ENCODE measurements at regions not wholly inside any gene's neighbourhood (a gene's known extent, or its start where the extent isn't known, plus 50 kb on each side); places are given as distances from the start of the nearest gene placed in this dataset.

DNA sequence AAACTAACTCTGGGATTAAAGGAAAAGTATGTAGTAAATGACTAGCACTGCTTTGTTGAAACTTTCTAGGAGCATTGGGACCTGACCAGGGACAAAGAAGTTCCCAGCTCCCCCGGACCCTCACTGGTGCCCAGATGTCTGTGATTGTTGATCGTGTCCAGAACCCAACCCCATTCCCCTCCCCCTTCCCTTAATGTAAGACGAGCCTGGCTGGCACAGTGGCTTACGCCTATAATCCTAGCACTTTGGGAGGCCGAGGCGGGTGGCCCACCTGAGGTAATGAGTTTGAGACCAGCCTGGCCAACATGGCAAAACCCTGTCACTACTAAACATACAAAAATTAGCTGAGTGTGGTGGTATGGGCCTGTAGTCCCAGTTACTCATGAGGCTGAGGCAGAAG, 750.3 kb downstream of the CBLN4 start:
- TF ChIP-seq, protein P1, sequence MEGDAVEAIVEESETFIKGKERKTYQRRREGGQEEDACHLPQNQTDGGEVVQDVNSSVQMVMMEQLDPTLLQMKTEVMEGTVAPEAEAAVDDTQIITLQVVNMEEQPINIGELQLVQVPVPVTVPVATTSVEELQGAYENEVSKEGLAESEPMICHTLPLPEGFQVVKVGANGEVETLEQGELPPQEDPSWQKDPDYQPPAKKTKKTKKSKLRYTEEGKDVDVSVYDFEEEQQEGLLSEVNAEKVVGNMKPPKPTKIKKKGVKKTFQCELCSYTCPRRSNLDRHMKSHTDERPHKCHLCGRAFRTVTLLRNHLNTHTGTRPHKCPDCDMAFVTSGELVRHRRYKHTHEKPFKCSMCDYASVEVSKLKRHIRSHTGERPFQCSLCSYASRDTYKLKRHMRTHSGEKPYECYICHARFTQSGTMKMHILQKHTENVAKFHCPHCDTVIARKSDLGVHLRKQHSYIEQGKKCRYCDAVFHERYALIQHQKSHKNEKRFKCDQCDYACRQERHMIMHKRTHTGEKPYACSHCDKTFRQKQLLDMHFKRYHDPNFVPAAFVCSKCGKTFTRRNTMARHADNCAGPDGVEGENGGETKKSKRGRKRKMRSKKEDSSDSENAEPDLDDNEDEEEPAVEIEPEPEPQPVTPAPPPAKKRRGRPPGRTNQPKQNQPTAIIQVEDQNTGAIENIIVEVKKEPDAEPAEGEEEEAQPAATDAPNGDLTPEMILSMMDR (IDR thresholded peaks at IDR 0.05; ENCODE audit: poor library complexity) = no peak
- TF ChIP-seq EZH2 (IDR thresholded peaks at IDR 0.05; ENCODE audit: borderline replicate concordance) (no peak), EZH2phosphoT487 (IDR thresholded peaks at IDR 0.05; ENCODE audit: low read depth, severe bottlenecking, unreplicated experiment) (no peak)
